Keratinocyte (primary cell): ENCODE measurements at regions not wholly inside any gene's neighbourhood (a gene's known extent, or its start where the extent isn't known, plus 50 kb on each side); places are given as distances from the start of the nearest gene placed in this dataset.

ENCODE experiments used
- DNase-seq: peaks from one replicate; pipeline ENCODE4 v3.0.0-alpha.2; 2011; ENCODE audit warnings: low read depth, missing footprints, low spot score
- FAIRE-seq: peaks from 2 replicates; lab custom pipeline; 2011; peaks lifted over from hg19 to GRCh38; lab: Jason Lieb, UNC
- H2AFZ ChIP-seq: 2 replicates; pipeline ENCODE4 v1.6.0; 2012; ENCODE audit warnings: low read length, control low read depth, inconsistent platforms; ENCODE audit not compliant: control insufficient read depth
- H3K27ac ChIP-seq: 2 replicates; pipeline ENCODE4 v1.5.1; 2011; ENCODE audit warnings: low read length; ENCODE audit not compliant: control insufficient read depth, insufficient read depth
- H3K27me3 ChIP-seq: 3 replicates; pipeline ENCODE4 v1.6.0; 2011; ENCODE audit warnings: low read length; ENCODE audit not compliant: control insufficient read depth, insufficient read depth; ENCODE audit errors: extremely low read depth
- H3K36me3 ChIP-seq, 2 experiments: 2 replicates in 1 of 2; 3 replicates in 1 of 2; pipeline ENCODE4 v1.5.1; 2011; ENCODE audit warnings: low read length in 2 of 2, mild to moderate bottlenecking in 1 of 2; ENCODE audit not compliant: control insufficient read depth in 2 of 2, insufficient read depth in 2 of 2; ENCODE audit errors: extremely low read depth in 1 of 2
- H3K4me1 ChIP-seq: 3 replicates; pipeline ENCODE4 v1.5.1; 2011; ENCODE audit warnings: low read length; ENCODE audit not compliant: control insufficient read depth, insufficient read depth; ENCODE audit errors: extremely low read depth
- H3K4me2 ChIP-seq: 3 replicates; pipeline ENCODE4 v1.6.0; 2011; ENCODE audit warnings: low read depth, low read length; ENCODE audit not compliant: control insufficient read depth, insufficient read depth; ENCODE audit errors: extremely low read depth
- H3K4me3 ChIP-seq, 3 experiments: fragments of 200-600 bp in 1 of 3; sonication (generic) in 1 of 3; 2 replicates in 2 of 3; 3 replicates in 1 of 3; pipeline ENCODE4 v1.5.1; 2011 to 2016; ENCODE audit warnings: low read length in 3 of 3, mild to moderate bottlenecking in 3 of 3, control low read depth in 2 of 3, inconsistent platforms in 1 of 3, low read depth in 1 of 3, mixed read lengths in 1 of 3, mixed run types in 1 of 3, moderate library complexity in 1 of 3; ENCODE audit not compliant: control insufficient read depth in 2 of 3, insufficient read depth in 2 of 3; ENCODE audit errors: extremely low read depth in 1 of 3
- H3K79me2 ChIP-seq: 2 replicates; pipeline ENCODE4 v1.6.0; 2012; ENCODE audit warnings: low read length; ENCODE audit not compliant: control insufficient read depth, insufficient read depth
- H3K9ac ChIP-seq: 3 replicates; pipeline ENCODE4 v1.6.0; 2011; ENCODE audit warnings: low read length; ENCODE audit not compliant: control insufficient read depth, insufficient read depth; ENCODE audit errors: extremely low read depth
- H3K9me1 ChIP-seq: 3 replicates; pipeline ENCODE4 v1.6.0; 2011; ENCODE audit warnings: low read length; ENCODE audit not compliant: control insufficient read depth, insufficient read depth; ENCODE audit errors: extremely low read depth
- H3K9me3 ChIP-seq: 2 replicates; pipeline ENCODE4 v1.5.1; 2012; ENCODE audit warnings: low read depth, low read length; ENCODE audit not compliant: control insufficient read depth
- H4K20me1 ChIP-seq: 3 replicates; pipeline ENCODE4 v1.6.0; 2011; ENCODE audit warnings: low read length; ENCODE audit not compliant: control insufficient read depth, insufficient read depth; ENCODE audit errors: extremely low read depth
- CTCF ChIP-seq, 3 experiments: IDR thresholded peaks in 1 of 3; conservative IDR thresholded peaks in 1 of 3; optimal IDR thresholded peaks in 1 of 3; 2 replicates in 2 of 3; 3 replicates in 1 of 3; pipeline versions ENCODE3 to v1.5.1; 2011; ENCODE audit warnings: low read length in 3 of 3, mild to moderate bottlenecking in 3 of 3, moderate library complexity in 2 of 3, control low read depth in 1 of 3, inconsistent platforms in 1 of 3; ENCODE audit not compliant: insufficient read depth in 2 of 3; ENCODE audit errors: extremely low read depth in 1 of 3
- EZH2 ChIP-seq: IDR thresholded peaks from one replicate; pipeline ENCODE4 v1.6.1; 2012; ENCODE audit warnings: inconsistent platforms, mild to moderate bottlenecking, low read length, moderate library complexity
- dilution Hi-C: fragments of 300-500 bp; cut with MboI; formaldehyde crosslinking; loops from one replicate; pipeline ENCODE4 v1.7.0; 2020; ENCODE audit warnings: low sequenced_read_pairs; ENCODE audit not compliant: extremely low pct_ligation_motif_present

GRCh38 chr14:51495319-51495718 is 156.4 kb upstream of the FRMD6 start:
- H3K4me1 ChIP-seq, result peaks cover 52% of the 10 kb centered on the region
- no peaks in the 10 kb centered on the region for H3K27me3 ChIP-seq
- FAIRE-seq (no peak), DNase-seq (no peak)
- H3K79me2 ChIP-seq, result peaks cover 92% of the 10 kb centered on the region
- H3K9ac ChIP-seq, result no peak overlapping the region
- no peaks in the 10 kb centered on the region for H4K20me1 ChIP-seq
- peaks cover 32 to 67% of the 10 kb centered on the region in 2 experiments for H3K36me3 ChIP-seq
- H3K9me1 ChIP-seq, result no peaks in the 10 kb centered on the region
- no peak overlapping the region for H3K4me2 ChIP-seq
- no peak overlapping the region for H3K27ac ChIP-seq
- no peak overlapping the region for H2AFZ ChIP-seq
- TF ChIP-seq EZH2 (no peak), CTCF (optimal IDR thresholded peaks at IDR 0.05 in 1 of 3, IDR thresholded peaks at IDR 0.05 in 1 of 3, conservative IDR thresholded peaks at IDR 0.05 in 1 of 3; ENCODE audit: extremely low read depth in 1 of 3, insufficient read depth in 2 of 3, low read length in 3 of 3) (no peak)
- dilution Hi-C loops, result no loop called here
- no peak overlapping the region for H3K4me3 ChIP-seq
- H3K9me3 ChIP-seq, result no peaks in the 10 kb centered on the region

- TF ChIP-seq CTCF (optimal IDR thresholded peaks at IDR 0.05 in 1 of 3, IDR thresholded peaks at IDR 0.05 in 1 of 3, conservative IDR thresholded peaks at IDR 0.05 in 1 of 3; ENCODE audit: extremely low read depth in 1 of 3, insufficient read depth in 2 of 3, low read length in 3 of 3) (no peak), EZH2 (no peak)
- H3K4me3 ChIP-seq, result peak overlapping the region in 2 of 3 experiments; percentile 16 to 36
- peak overlapping the region; percentile 63 for H3K9ac ChIP-seq
- H2AFZ ChIP-seq, result no peak overlapping the region
- no peaks in the 10 kb centered on the region for H3K27me3 ChIP-seq
- H4K20me1 ChIP-seq, result no peaks in the 10 kb centered on the region
- FAIRE-seq (peak; percentile 96), DNase-seq (peak; percentile 67)
- H3K36me3 ChIP-seq, result peaks cover 19 to 42% of the 10 kb centered on the region in 2 experiments
- H3K79me2 ChIP-seq, result peaks cover 92% of the 10 kb centered on the region
- no peaks in the 10 kb centered on the region for H3K9me1 ChIP-seq
- dilution Hi-C loops, result no loop called here
- peaks cover 2% of the 10 kb centered on the region for H3K9me3 ChIP-seq
- H3K4me2 ChIP-seq, result peak overlapping the region; percentile 77
- peaks cover 40% of the 10 kb centered on the region for H3K4me1 ChIP-seq
- peak overlapping the region; percentile 87 for H3K27ac ChIP-seq
These were observed 153.1 kb upstream of the FRMD6 start for GRCh38 chr14:51498411-51499227.
